ENCODE measurements at regions not wholly inside any gene's neighbourhood (a gene's known extent, or its start where the extent isn't known, plus 50 kb on each side); places are given as distances from the start of the nearest gene placed in this dataset.

DNA sequence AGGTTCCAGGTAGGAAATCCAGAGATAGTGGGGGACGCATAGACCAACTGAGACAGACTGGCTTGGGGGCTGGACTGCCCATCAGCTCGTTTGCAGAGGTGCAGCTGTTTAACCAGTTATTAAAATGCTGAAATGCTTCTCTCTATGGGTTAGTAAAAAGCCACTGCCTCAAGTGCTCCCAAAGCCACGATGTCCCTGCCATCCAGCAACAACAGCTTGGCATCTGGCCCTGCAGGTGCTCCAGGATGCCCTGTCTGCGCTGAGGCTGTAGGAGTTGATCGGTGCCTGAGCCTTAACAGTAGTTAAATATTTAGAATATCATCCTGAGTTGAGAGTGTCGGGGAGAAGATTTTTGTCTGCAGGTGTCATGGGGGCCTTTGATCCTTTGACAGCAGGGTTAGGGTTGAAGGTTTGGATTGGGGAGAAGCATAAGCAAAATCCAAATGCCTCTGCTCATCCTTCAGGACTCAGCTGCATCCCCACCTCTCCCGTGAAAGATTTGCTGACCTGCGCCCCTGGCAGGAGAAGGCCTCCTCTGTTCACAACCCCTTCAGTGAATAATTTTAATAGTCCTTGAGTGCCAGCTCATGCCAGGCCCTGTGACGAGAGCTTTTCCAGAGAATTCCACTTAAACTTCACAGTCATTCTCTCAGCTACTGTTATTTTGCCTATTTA is 127.3 kb upstream of the PWP1 start:
- TF ChIP-seq POLR2A (IDR thresholded peaks at IDR 0.05) (no peak), CTCF (IDR thresholded peaks at IDR 0.05 in 4 of 5, conservative IDR thresholded peaks at IDR 0.05 in 1 of 5) (no peak)

All from gastrocnemius medialis (tissue), 4 donors.